ENCODE measurements at regions not wholly inside any gene's neighbourhood (a gene's known extent, or its start where the extent isn't known, plus 50 kb on each side); places are given as distances from the start of the nearest gene placed in this dataset.
"Not testable (repeated sequence)": the region's sequence is repeated elsewhere in the genome, so short reads cannot be mapped to it uniquely, and the experiment has no call there.

DNA sequence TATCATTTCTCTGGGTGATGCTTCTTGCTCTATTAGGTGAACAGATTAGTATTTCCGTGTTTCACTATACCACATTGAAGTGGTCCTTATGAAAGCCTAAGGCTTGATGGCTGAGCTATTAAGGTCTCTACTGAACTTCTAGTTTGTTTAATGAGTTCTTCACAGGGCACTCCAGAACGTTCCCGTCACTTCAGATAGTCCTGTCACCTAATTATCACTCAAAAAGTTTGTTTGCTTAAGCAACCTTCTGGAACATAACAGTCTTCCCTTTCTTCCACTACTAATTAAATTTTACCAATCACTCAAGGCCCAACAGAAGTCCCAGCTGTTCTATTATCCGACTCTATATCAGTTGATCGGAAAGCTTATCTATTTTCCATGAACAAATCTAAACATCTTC, 104.6 kb upstream of the ZC3H11B start:
- DNase-seq: no peak

GRCh38 chr1:219716611-219717114, 103.8 kb upstream of the ZC3H11B start:
- no peak for DNase-seq

GRCh38 chr1:219713981-219714381, 101.1 kb upstream of the ZC3H11B start:
- no peak for DNase-seq

- no peak for DNase-seq
Observed at GRCh38 chr1:219712506-219712905, 99.6 kb upstream of the ZC3H11B start.

DNA sequence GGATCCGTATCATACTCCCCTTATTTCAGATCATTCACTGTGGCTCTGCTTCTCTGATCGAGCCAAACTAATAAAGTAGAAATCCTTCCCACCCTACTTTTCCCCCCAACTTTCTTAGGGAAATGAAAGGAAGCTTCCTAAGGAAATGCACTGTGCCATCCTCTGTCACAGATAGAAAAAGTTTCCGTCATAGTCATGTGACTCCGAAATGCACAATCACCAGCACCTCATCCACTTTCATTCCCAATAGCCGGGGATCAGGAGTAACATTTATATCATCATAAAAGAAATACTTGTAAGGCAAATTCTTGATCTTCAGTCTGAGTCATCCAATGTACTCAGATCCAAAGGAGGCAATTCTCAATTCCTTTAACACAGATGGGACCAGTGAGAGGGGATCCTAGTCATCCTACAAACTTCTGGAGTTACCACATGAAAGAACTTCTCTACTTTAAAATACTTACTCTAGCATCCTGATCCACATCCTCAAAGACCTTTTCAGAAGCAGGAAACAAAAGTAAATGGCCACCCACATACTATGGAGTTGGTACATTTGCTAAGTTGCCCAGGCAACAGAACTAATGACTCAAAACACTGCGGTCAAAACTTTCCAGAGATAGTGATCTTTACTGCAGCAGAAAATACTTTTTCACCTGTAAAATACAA, 97.8 kb upstream of the ZC3H11B start:
- DNase-seq: no peak

- DNase-seq: no peak
Observed at GRCh38 chr1:219708919-219709543, 96.1 kb upstream of the ZC3H11B start.

DNA sequence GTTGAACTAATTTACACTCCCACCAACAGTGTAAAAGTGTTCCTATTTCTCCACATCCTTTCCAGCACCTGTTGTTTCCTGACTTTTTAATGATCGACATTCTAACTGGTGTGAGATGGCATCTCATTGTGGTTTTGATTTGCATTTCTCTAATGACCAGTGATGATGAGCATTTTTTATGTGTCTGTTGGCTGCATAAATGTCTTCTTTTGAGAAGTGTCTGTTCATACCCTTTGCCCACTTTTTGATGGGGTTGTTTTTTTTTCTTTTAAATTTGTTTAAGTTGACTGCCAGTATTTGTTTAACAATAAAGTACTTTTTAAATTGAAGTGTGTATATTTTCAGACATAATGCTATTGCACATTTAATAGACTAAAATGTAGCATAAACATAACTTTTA, 95.0 kb upstream of the ZC3H11B start:
- not testable (repeated sequence) for DNase-seq

DNA sequence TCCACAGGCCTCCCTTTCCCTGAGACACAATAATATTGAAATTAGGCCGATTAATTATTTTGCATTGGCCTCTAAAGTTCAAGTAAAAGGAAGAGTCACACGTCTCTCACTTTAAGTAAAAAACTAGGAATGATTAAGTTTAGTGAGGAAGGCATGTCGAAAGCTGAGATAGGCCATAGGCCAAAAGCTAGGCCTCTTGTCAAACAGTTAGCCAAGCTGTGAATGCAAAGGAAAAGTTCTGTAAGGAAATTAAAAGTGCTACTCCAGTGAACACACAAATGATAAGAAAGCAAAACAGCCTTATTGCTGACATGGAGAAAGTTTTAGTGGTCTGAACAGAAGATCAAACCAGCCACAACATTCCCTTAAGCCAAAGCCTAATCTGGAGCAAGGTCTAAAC, 91.4 kb upstream of the ZC3H11B start:
- not testable (repeated sequence) for DNase-seq

GRCh38 chr1:219703368-219703639, 90.4 kb upstream of the ZC3H11B start:
- DNase-seq: no peak

GRCh38 chr1:219701476-219701875, 88.6 kb upstream of the ZC3H11B start:
- DNase-seq: no peak

DNA sequence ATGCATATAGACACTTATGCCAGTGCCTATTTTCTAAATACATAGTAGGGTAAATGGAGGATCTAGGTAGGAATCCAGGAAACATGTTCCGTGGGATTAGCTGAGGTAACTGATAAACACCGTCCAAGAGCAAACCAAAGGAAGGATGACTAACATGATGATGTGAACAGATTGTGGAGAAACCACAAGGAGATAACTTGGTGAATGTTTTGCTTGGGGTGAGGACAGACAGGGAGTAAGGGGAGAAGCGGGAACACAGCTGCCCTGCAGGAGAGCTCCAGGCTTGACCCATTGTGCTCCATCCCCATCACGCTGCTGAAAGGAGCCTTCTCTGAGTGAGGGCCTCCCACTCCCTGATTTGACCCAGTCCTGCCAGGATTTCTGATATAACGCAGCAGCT, 87.0 kb upstream of the ZC3H11B start:
- DNase-seq: no peak

DNA sequence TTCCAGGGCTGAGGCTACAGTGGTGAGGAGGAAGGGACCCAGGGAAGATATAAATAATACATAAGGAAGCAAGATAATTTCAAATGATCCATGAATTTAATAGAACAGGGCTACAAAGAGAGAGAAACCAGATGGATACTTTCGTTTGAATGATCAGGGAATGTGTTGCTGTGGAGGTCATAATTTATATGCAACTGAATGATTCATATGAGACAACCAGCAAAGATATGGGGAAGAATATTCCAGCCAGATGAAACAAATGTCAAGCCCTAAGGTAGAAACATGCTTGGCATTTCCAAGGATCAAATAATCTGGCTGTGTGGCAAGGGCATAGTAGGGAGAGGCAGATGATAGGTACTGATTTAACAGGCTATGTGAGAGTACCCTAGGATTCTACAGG, 84.8 kb upstream of the ZC3H11B start:
- DNase-seq: no peak

GRCh38 chr1:219692981-219693380, 80.1 kb upstream of the ZC3H11B start:
- DNase-seq: no peak

DNA sequence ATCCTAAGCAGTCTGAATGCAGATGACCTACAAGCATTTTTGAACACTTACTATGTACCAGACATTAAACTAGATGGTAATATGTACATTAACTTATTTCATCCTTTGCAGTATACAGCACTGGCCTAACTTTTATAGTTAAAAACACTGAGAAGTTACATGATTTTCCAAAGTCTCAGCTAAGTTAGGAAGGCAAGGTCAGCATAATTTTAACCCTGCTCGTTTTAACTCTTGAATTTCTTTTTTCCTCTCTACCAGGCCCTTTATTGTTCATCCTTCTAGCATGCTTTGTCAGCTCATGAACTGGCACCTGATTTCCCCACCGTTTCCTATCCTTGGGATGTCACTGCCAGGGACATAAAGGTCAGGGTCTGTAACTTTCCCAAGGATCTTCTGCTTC, 76.9 kb upstream of the ZC3H11B start:
- DNase-seq: no peak

- DNase-seq: no peak
Observed at GRCh38 chr1:219687779-219688178, 74.9 kb upstream of the ZC3H11B start.

- DNase-seq: no peak
Observed at GRCh38 chr1:219686171-219686570, 73.3 kb upstream of the ZC3H11B start.

- no peak for DNase-seq
Observed at GRCh38 chr1:219682788-219683187, 69.9 kb upstream of the ZC3H11B start.

DNA sequence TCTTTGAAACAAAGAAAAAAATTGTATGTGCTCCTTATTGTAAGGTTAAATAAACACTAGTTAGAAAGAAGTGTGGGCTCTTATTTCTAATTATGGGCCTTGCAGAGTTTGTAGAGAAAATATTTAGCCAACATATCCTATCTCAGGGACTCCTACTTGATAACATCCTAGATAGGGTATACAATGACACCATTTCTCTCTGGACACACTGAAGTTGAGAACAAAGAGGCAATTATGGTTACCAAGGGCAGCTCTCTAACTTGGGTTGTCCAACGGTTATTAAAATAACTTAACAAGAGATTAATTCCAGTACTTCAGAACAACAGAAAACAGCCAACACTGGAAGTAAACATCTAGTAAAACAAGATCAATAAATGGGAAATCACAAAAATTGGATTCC, 69.0 kb upstream of the ZC3H11B start:
- DNase-seq: no peak

DNA sequence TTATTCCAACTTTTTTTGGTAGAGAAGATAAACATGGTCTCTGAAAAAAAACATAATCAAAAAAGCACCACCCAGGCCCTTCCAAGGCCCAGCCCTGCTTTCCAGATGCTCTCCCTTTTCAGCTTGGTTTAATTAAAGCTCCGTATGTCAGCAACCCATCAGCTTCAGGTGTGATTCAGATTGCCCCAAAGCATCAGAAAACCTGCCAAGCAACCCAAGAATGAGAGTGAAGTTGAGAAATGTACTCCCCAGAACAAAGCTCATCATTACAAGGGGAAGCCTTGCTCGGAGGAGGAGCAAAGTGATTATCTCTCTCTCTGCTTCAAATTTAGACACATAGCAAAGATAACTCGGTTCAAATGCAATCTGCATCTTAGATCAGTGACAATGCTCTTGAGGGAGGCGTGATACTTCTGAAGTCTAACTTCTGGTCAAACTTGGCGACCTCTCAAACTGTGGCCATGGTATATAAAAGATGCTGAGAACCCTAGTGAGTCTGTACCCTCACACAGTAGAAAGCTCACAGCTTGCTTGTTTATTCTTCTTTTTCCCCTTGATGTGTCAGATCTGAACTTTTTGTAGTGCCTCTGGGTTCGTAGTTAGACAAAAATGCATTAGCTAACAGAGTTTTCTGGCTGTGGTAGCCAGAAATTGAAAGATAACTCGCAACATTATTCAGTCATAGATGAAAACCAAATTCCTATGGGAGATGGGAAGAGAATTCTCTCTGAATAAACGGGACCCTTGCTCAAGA, 63.3 kb upstream of the ZC3H11B start:
- DNase-seq: no peak

DNA sequence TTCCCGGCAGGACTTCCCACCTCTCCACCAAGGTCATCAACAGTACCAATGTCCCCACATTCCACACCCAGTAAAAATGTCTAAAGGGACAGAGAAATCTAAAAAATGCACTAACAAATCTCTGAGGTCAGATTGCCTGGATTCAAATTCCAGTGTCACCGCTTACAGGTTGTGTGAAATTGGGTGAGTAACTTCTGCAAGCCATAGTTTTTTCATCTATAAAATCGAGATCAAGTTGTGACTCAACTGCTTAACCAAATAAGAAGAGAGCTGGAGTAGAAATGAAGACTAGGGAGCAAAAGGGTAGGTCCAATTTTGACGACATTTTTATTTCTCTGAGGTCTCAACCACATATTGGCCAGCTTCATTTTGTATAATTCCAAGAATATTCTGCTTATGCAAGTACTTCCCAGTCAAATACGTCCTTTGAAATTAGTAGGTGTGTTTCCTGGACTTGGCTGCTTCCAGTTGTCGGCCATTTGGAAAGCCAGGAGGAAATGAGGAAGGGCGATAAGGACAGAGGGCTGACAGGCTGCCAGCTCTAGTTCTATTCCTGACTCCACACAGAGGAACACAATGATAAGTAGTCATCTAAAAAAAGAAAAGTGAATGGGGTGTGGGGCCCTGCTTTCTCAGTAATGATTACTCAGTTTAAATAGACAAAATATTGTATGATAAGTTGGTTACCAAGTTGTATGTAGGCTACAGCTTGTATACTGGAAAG, 57.7 kb upstream of the ZC3H11B start:
- no peak for DNase-seq

DNA sequence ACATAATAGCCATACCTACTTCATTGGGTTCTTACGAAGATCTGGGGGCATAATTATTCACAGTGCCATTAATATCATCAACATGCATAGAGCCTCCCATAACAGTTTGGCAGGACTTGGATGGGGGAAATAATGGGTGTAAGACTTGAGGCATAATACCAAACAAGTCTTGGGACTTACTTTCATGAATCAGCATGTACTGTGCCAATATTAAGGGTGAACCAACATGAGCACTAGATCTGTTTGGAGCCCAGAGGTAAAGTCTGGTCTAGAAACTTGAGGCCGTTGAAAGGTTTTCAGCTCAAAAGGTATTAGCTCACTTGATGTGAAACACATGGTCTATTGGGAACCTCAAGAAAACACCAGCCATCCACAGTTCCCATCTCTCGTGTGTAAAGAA, 56.7 kb upstream of the ZC3H11B start:
- DNase-seq: no peak

GRCh38 chr1:219669042-219669441, 56.1 kb upstream of the ZC3H11B start:
- no peak for DNase-seq

GRCh38 chr1:219668446-219668845, 55.5 kb upstream of the ZC3H11B start:
- no peak for DNase-seq

DNA sequence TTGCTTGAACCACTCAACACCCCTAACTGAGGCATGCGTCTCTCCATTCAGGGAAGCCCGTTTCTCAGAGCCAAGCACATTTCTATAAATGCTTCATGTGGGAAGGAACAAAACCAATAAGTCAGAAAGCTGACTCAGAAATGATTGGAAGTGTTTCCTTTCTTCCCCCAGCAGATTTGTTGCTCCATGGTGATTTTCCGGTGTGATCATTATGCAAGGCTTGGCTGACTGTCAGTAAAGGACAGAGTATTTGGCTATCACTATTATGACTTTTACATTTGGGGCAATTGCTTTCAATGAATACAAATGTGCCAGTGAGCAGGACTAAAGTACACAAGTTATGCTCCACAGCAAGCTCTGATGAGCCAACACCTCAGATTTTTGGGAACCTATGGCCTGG, 53.3 kb upstream of the ZC3H11B start:
- no peak for DNase-seq
